K562 (cell line): ENCODE measurements at regions not wholly inside any gene's neighbourhood (a gene's known extent, or its start where the extent isn't known, plus 50 kb on each side); places are given as distances from the start of the nearest gene placed in this dataset.

Experiments
- ATF2 ChIP-seq: sonication (generic); formaldehyde crosslinking; IDR thresholded peaks from 2 replicates; pipeline ENCODE4 v1.8.1; 2022; ENCODE audit warnings: missing genetic modification reagents
- ELF4 ChIP-seq: fragments of 450-650 bp; formaldehyde crosslinking; IDR thresholded peaks from 2 replicates; pipeline ENCODE4 v1.4.0; 2022; ENCODE audit warnings: missing genetic modification characterization
- FOS ChIP-seq: IDR thresholded peaks from 3 replicates; pipeline ENCODE4 v1.6.1; 2011; ENCODE audit not compliant: insufficient read length; ENCODE audit errors: extremely low read depth
- SMARCA5 ChIP-seq: fragments of 450-650 bp; IDR thresholded peaks from 2 replicates; pipeline ENCODE4 v1.6.1; 2016
- ZBED1 ChIP-seq: IDR thresholded peaks from 2 replicates; pipeline ENCODE4 v1.6.1; 2014

DNA sequence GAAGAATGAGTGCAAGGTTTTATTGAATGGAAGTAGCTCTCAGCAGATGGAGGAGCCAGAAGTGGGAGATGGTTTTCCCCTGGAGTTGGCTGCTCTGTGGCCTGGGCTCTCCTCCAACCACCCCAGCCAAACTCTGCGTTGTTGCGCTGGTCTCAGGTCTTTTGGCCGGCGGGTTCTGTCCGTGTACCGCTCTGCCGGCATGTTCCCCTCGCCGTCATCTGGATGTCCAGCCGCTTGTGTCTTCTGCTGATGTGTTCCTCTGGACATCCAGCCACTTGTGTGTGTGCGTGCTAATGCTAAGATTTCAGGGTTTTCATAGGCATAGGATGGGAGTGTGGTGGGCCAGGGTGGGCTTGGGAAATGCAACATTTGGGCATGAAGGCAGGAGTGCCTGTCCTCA is 1311.3 kb upstream of the TMEFF2 start:
- TF ChIP-seq FOS (no peak), ZBED1 (no peak), ELF4 (CRISPR knock-in tag) (no peak), SMARCA5 (no peak), ATF2 (CRISPR knock-in tag) (no peak)
